Tibial nerve (tissue), 3 donors: ENCODE measurements at regions not wholly inside any gene's neighbourhood (a gene's known extent, or its start where the extent isn't known, plus 50 kb on each side); places are given as distances from the start of the nearest gene placed in this dataset.

Experiments
- POLR2A ChIP-seq, 2 donors: fragments of 450-650 bp; IDR thresholded peaks; one replicate each; pipeline ENCODE4 v1.6.1; 2017; ENCODE audit warnings: antibody characterized with exemption in 2 of 2, mild to moderate bottlenecking in 2 of 2, moderate library complexity in 2 of 2
- TF ChIP-seq, protein P1 (sequence below), 5 experiments: fragments of 200-600 bp in 3 of 5; fragments of 450-650 bp in 2 of 5; sonication (generic) in 3 of 5; IDR thresholded peaks; one replicate each; pipeline ENCODE4 v1.5.1; 2016 to 2019; ENCODE audit warnings: antibody characterized with exemption in 5 of 5, mild to moderate bottlenecking in 3 of 5, moderate library complexity in 2 of 5

DNA sequence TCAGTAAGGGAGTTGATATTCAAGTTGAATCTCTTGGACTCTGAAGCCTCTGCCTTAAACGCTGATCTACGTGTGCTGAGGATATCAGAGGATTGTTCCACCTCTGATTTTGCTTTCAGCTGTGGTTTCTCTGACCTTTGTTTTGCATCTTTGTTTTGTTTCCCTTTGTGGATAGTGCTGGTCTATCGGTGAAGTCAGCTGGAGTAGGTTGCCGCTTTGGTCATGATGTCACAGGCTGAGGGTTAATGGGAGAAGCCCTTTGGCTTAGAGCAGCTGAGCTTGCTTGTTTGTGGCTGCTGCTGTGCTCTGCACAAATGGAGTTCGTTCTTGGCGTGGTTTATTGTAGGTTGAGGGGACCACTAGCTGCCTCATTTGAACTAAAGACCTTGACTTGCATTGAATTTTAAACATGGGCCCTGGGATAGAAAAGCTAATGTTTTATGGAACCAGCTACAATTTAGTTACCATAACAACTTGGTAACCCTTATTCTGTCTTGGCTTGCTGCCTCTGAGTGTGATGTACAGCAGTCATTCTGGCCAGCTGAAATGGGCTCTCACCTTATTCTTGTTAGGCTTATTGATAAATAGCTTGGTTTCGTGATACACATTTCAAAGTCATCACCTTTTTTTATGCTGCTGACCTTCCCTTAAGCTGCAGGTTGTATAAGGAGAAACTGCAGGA lies 284.5 kb upstream of the E2F7 start:
- TF ChIP-seq, protein P1, sequence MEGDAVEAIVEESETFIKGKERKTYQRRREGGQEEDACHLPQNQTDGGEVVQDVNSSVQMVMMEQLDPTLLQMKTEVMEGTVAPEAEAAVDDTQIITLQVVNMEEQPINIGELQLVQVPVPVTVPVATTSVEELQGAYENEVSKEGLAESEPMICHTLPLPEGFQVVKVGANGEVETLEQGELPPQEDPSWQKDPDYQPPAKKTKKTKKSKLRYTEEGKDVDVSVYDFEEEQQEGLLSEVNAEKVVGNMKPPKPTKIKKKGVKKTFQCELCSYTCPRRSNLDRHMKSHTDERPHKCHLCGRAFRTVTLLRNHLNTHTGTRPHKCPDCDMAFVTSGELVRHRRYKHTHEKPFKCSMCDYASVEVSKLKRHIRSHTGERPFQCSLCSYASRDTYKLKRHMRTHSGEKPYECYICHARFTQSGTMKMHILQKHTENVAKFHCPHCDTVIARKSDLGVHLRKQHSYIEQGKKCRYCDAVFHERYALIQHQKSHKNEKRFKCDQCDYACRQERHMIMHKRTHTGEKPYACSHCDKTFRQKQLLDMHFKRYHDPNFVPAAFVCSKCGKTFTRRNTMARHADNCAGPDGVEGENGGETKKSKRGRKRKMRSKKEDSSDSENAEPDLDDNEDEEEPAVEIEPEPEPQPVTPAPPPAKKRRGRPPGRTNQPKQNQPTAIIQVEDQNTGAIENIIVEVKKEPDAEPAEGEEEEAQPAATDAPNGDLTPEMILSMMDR (IDR thresholded peaks at IDR 0.05), result no peak
- no peak for TF ChIP-seq POLR2A (IDR thresholded peaks at IDR 0.05)
